Neural progenitor cell (in vitro differentiated cells): ENCODE measurements at regions not wholly inside any gene's neighbourhood (a gene's known extent, or its start where the extent isn't known, plus 50 kb on each side); places are given as distances from the start of the nearest gene placed in this dataset.

Experiments
- DNase-seq: peaks from one replicate; pipeline ENCODE4 v3.0.0-alpha.2; 2016; ENCODE audit warnings: low spot score
- H2AFZ ChIP-seq: fragments of 200-600 bp; sonication (generic); replicated peaks from 2 replicates; pipeline ENCODE4 v1.6.1; 2016; ENCODE audit warnings: antibody characterized with exemption
- H3F3A ChIP-seq: fragments of 200-600 bp; sonication (generic); 2 replicates; pipeline ENCODE4 v1.6.1; 2016; ENCODE audit warnings: antibody characterized with exemption, low read depth
- H3K27ac ChIP-seq: fragments of 200-600 bp; sonication (generic); 2 replicates; pipeline ENCODE4 v1.5.1; 2016; ENCODE audit warnings: mild to moderate bottlenecking
- H3K27me3 ChIP-seq: fragments of 200-600 bp; sonication (generic); 2 replicates; pipeline ENCODE4 v1.6.1; 2016; ENCODE audit warnings: mild to moderate bottlenecking, moderate library complexity
- H3K36me3 ChIP-seq: fragments of 200-600 bp; sonication (generic); 2 replicates; pipeline ENCODE4 v1.5.1; 2016
- H3K4me1 ChIP-seq: fragments of 200-600 bp; sonication (generic); 2 replicates; pipeline ENCODE4 v1.6.1; 2016; ENCODE audit warnings: mixed run types
- H3K4me2 ChIP-seq: fragments of 200-600 bp; sonication (generic); 2 replicates; pipeline ENCODE4 v1.6.1; 2016
- H3K4me3 ChIP-seq: fragments of 200-600 bp; sonication (generic); 2 replicates; pipeline ENCODE4 v1.5.1; 2016
- H3K79me2 ChIP-seq: fragments of 200-600 bp; sonication (generic); 2 replicates; pipeline ENCODE4 v1.6.1; 2016; ENCODE audit warnings: low read depth
- H3K9ac ChIP-seq: fragments of 200-600 bp; sonication (generic); 2 replicates; pipeline ENCODE4 v1.6.1; 2016
- H3K9me3 ChIP-seq: fragments of 200-600 bp; sonication (generic); 2 replicates; pipeline ENCODE4 v1.5.1; 2016; ENCODE audit warnings: low read depth
- H4K20me1 ChIP-seq: fragments of 200-600 bp; sonication (generic); 2 replicates; pipeline ENCODE4 v1.6.1; 2016; ENCODE audit warnings: low read depth
- H3K27ac Mint-ChIP-seq: 3 replicates; pipeline ENCODE4 v1.8.0; 2021; ENCODE audit warnings: mixed read lengths
- H3K27me3 Mint-ChIP-seq: 2 replicates; pipeline ENCODE4 v1.8.0; 2022; ENCODE audit warnings: low read depth, mild to moderate bottlenecking, inconsistent platforms, moderate library complexity, mixed read lengths; ENCODE audit not compliant: insufficient read depth
- H3K36me3 Mint-ChIP-seq: 3 replicates; pipeline ENCODE4 v1.8.0; 2021; ENCODE audit warnings: mixed read lengths
- H3K4me1 Mint-ChIP-seq: 3 replicates; pipeline ENCODE4 v1.8.0; 2021; ENCODE audit warnings: mixed read lengths
- H3K4me3 Mint-ChIP-seq: 3 replicates; pipeline ENCODE4 v1.8.0; 2021; ENCODE audit warnings: mild to moderate bottlenecking, moderate library complexity, mixed read lengths
- H3K9me3 Mint-ChIP-seq: 3 replicates; pipeline ENCODE4 v1.8.0; 2020; ENCODE audit warnings: mixed read lengths
- EZH2 ChIP-seq: fragments of 200-600 bp; sonication (generic); IDR thresholded peaks from 2 replicates; pipeline ENCODE4 v1.6.1; 2017; ENCODE audit warnings: antibody characterized with exemption, mild to moderate bottlenecking, moderate library complexity
- EZH2phosphoT487 ChIP-seq: fragments of 200-600 bp; sonication (generic); IDR thresholded peaks from 2 replicates; pipeline ENCODE4 v1.6.1; 2017; ENCODE audit warnings: antibody characterized with exemption
- TF ChIP-seq, protein P1 (sequence below): fragments of 200-600 bp; sonication (generic); IDR thresholded peaks from 2 replicates; pipeline ENCODE4 v1.5.1; 2017; ENCODE audit warnings: antibody characterized with exemption, mild to moderate bottlenecking

- Histone ChIP-seq H4K20me1 (no peaks in the 10 kb centered on the region), H3K4me3 (no peak overlapping the region), H3F3A (no peaks in the 10 kb centered on the region), H3K9ac (no peak overlapping the region), H3K79me2 (no peaks in the 10 kb centered on the region), H3K27ac (no peak overlapping the region), H3K4me2 (no peak overlapping the region), H3K4me1 (peaks cover 13% of the 10 kb centered on the region), H2AFZ (no peak overlapping the region), H3K9me3 (peaks cover 3% of the 10 kb centered on the region), H3K27me3 (no peaks in the 10 kb centered on the region), H3K36me3 (no peaks in the 10 kb centered on the region)
- no peaks in the 10 kb centered on the region for H3K36me3 Mint-ChIP-seq
- peaks cover 4% of the 10 kb centered on the region for H3K4me1 Mint-ChIP-seq
- no peak overlapping the region for H3K27ac Mint-ChIP-seq
- TF ChIP-seq EZH2phosphoT487 (no peak), EZH2 (no peak)
- TF ChIP-seq, protein P1, sequence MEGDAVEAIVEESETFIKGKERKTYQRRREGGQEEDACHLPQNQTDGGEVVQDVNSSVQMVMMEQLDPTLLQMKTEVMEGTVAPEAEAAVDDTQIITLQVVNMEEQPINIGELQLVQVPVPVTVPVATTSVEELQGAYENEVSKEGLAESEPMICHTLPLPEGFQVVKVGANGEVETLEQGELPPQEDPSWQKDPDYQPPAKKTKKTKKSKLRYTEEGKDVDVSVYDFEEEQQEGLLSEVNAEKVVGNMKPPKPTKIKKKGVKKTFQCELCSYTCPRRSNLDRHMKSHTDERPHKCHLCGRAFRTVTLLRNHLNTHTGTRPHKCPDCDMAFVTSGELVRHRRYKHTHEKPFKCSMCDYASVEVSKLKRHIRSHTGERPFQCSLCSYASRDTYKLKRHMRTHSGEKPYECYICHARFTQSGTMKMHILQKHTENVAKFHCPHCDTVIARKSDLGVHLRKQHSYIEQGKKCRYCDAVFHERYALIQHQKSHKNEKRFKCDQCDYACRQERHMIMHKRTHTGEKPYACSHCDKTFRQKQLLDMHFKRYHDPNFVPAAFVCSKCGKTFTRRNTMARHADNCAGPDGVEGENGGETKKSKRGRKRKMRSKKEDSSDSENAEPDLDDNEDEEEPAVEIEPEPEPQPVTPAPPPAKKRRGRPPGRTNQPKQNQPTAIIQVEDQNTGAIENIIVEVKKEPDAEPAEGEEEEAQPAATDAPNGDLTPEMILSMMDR: peak; percentile 21
- no peaks in the 10 kb centered on the region for H3K27me3 Mint-ChIP-seq
- H3K4me3 Mint-ChIP-seq: no peak overlapping the region
- peak; percentile 10 for DNase-seq
- peaks cover 3% of the 10 kb centered on the region for H3K9me3 Mint-ChIP-seq
These were observed 261.2 kb downstream of the CBLL2 start for GRCh38 chrX:22533898-22534297.

GRCh38 chrX:22534643-22535042 lies 261.9 kb downstream of the CBLL2 start:
- Histone ChIP-seq H3K4me1 (peaks cover 13% of the 10 kb centered on the region), H4K20me1 (no peaks in the 10 kb centered on the region), H3K9ac (no peak overlapping the region), H3K4me3 (no peak overlapping the region), H3K4me2 (no peak overlapping the region), H3K27ac (no peak overlapping the region), H2AFZ (no peak overlapping the region), H3F3A (no peaks in the 10 kb centered on the region), H3K36me3 (no peaks in the 10 kb centered on the region), H3K9me3 (peaks cover 3% of the 10 kb centered on the region), H3K79me2 (no peaks in the 10 kb centered on the region), H3K27me3 (no peaks in the 10 kb centered on the region)
- Mint-ChIP-seq H3K27ac (no peak overlapping the region), H3K27me3 (no peaks in the 10 kb centered on the region), H3K4me3 (no peak overlapping the region), H3K36me3 (no peaks in the 10 kb centered on the region), H3K9me3 (no peaks in the 10 kb centered on the region), H3K4me1 (peaks cover 4% of the 10 kb centered on the region)
- TF ChIP-seq, protein P1: no peak
- no peak for TF ChIP-seq EZH2phosphoT487
- TF ChIP-seq EZH2: no peak
- DNase-seq: no peak

DNA sequence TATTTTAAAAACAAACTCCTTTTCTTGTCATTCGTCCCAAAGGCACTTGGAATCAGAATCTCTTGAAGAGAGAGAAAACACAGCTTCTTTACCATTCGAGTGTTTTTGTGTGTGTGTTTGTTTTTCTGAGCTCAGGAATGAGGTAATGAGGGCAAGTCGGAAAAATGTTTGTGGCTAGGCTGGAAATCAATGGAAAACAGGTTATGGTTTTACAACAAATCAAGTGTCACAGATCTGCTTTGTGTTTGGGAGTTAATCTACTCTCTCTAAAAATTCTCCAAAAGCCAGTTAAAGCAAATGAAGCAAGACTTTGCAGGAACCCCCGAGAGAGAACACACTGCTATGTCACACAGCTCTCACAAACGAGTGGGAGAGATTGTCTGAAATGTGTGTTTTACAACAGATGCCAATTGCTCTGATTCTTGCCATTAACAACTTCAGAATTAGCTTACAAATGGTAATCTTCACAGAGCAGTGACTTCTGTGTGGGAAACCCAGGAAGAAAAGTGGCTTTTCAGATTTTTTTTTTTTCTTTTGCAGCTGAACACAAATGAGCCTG lies 264.1 kb downstream of the CBLL2 start:
- TF ChIP-seq EZH2phosphoT487 (no peak), EZH2 (no peak)
- TF ChIP-seq, protein P1: no peak
- H3K36me3 Mint-ChIP-seq: no peaks in the 10 kb centered on the region
- no peaks in the 10 kb centered on the region for H3K36me3 ChIP-seq
- no peaks in the 10 kb centered on the region for H4K20me1 ChIP-seq
- peaks cover 2% of the 10 kb centered on the region for H3K9me3 Mint-ChIP-seq
- no peak overlapping the region for H3K27ac ChIP-seq
- H3K27me3 Mint-ChIP-seq: no peaks in the 10 kb centered on the region
- no peaks in the 10 kb centered on the region for H3K79me2 ChIP-seq
- no peak overlapping the region for H3K9ac ChIP-seq
- H3K4me1 ChIP-seq: peaks cover 13% of the 10 kb centered on the region
- H2AFZ ChIP-seq: peak overlapping the region; percentile 61
- peak; percentile 2 for DNase-seq
- no peak overlapping the region for H3K4me3 Mint-ChIP-seq
- peaks cover 1% of the 10 kb centered on the region for H3K9me3 ChIP-seq
- no peaks in the 10 kb centered on the region for H3F3A ChIP-seq
- peaks cover 4% of the 10 kb centered on the region for H3K4me1 Mint-ChIP-seq
- H3K27ac Mint-ChIP-seq: no peak overlapping the region
- H3K4me2 ChIP-seq: peak overlapping the region; percentile 1
- no peak overlapping the region for H3K4me3 ChIP-seq
- no peaks in the 10 kb centered on the region for H3K27me3 ChIP-seq
